Keratinocyte (primary cell): ENCODE measurements at regions not wholly inside any gene's neighbourhood (a gene's known extent, or its start where the extent isn't known, plus 50 kb on each side); places are given as distances from the start of the nearest gene placed in this dataset.

ENCODE experiments used
- DNase-seq: peaks from one replicate; pipeline ENCODE4 v3.0.0-alpha.2; 2011; ENCODE audit warnings: low read depth, missing footprints, low spot score
- FAIRE-seq: peaks from 2 replicates; lab custom pipeline; 2011; peaks lifted over from hg19 to GRCh38; lab: Jason Lieb, UNC
- H2AFZ ChIP-seq: 2 replicates; pipeline ENCODE4 v1.6.0; 2012; ENCODE audit warnings: low read length, control low read depth, inconsistent platforms; ENCODE audit not compliant: control insufficient read depth
- H3K27ac ChIP-seq: 2 replicates; pipeline ENCODE4 v1.5.1; 2011; ENCODE audit warnings: low read length; ENCODE audit not compliant: control insufficient read depth, insufficient read depth
- H3K27me3 ChIP-seq: 3 replicates; pipeline ENCODE4 v1.6.0; 2011; ENCODE audit warnings: low read length; ENCODE audit not compliant: control insufficient read depth, insufficient read depth; ENCODE audit errors: extremely low read depth
- H3K36me3 ChIP-seq, 2 experiments: 2 replicates in 1 of 2; 3 replicates in 1 of 2; pipeline ENCODE4 v1.5.1; 2011; ENCODE audit warnings: low read length in 2 of 2, mild to moderate bottlenecking in 1 of 2; ENCODE audit not compliant: control insufficient read depth in 2 of 2, insufficient read depth in 2 of 2; ENCODE audit errors: extremely low read depth in 1 of 2
- H3K4me1 ChIP-seq: 3 replicates; pipeline ENCODE4 v1.5.1; 2011; ENCODE audit warnings: low read length; ENCODE audit not compliant: control insufficient read depth, insufficient read depth; ENCODE audit errors: extremely low read depth
- H3K4me2 ChIP-seq: 3 replicates; pipeline ENCODE4 v1.6.0; 2011; ENCODE audit warnings: low read depth, low read length; ENCODE audit not compliant: control insufficient read depth, insufficient read depth; ENCODE audit errors: extremely low read depth
- H3K4me3 ChIP-seq, 3 experiments: fragments of 200-600 bp in 1 of 3; sonication (generic) in 1 of 3; 2 replicates in 2 of 3; 3 replicates in 1 of 3; pipeline ENCODE4 v1.5.1; 2011 to 2016; ENCODE audit warnings: low read length in 3 of 3, mild to moderate bottlenecking in 3 of 3, control low read depth in 2 of 3, inconsistent platforms in 1 of 3, low read depth in 1 of 3, mixed read lengths in 1 of 3, mixed run types in 1 of 3, moderate library complexity in 1 of 3; ENCODE audit not compliant: control insufficient read depth in 2 of 3, insufficient read depth in 2 of 3; ENCODE audit errors: extremely low read depth in 1 of 3
- H3K79me2 ChIP-seq: 2 replicates; pipeline ENCODE4 v1.6.0; 2012; ENCODE audit warnings: low read length; ENCODE audit not compliant: control insufficient read depth, insufficient read depth
- H3K9ac ChIP-seq: 3 replicates; pipeline ENCODE4 v1.6.0; 2011; ENCODE audit warnings: low read length; ENCODE audit not compliant: control insufficient read depth, insufficient read depth; ENCODE audit errors: extremely low read depth
- H3K9me1 ChIP-seq: 3 replicates; pipeline ENCODE4 v1.6.0; 2011; ENCODE audit warnings: low read length; ENCODE audit not compliant: control insufficient read depth, insufficient read depth; ENCODE audit errors: extremely low read depth
- H3K9me3 ChIP-seq: 2 replicates; pipeline ENCODE4 v1.5.1; 2012; ENCODE audit warnings: low read depth, low read length; ENCODE audit not compliant: control insufficient read depth
- H4K20me1 ChIP-seq: 3 replicates; pipeline ENCODE4 v1.6.0; 2011; ENCODE audit warnings: low read length; ENCODE audit not compliant: control insufficient read depth, insufficient read depth; ENCODE audit errors: extremely low read depth
- EZH2 ChIP-seq: IDR thresholded peaks from one replicate; pipeline ENCODE4 v1.6.1; 2012; ENCODE audit warnings: inconsistent platforms, mild to moderate bottlenecking, low read length, moderate library complexity
- dilution Hi-C: fragments of 300-500 bp; cut with MboI; formaldehyde crosslinking; loops from one replicate; pipeline ENCODE4 v1.7.0; 2020; ENCODE audit warnings: low sequenced_read_pairs; ENCODE audit not compliant: extremely low pct_ligation_motif_present
- TF ChIP-seq, protein P1 (sequence below), 3 experiments: IDR thresholded peaks in 1 of 3; conservative IDR thresholded peaks in 1 of 3; optimal IDR thresholded peaks in 1 of 3; 2 replicates in 2 of 3; 3 replicates in 1 of 3; pipeline versions ENCODE3 to v1.5.1; 2011; ENCODE audit warnings: low read length in 3 of 3, mild to moderate bottlenecking in 3 of 3, moderate library complexity in 2 of 3, control low read depth in 1 of 3, inconsistent platforms in 1 of 3; ENCODE audit not compliant: insufficient read depth in 2 of 3; ENCODE audit errors: extremely low read depth in 1 of 3

DNA sequence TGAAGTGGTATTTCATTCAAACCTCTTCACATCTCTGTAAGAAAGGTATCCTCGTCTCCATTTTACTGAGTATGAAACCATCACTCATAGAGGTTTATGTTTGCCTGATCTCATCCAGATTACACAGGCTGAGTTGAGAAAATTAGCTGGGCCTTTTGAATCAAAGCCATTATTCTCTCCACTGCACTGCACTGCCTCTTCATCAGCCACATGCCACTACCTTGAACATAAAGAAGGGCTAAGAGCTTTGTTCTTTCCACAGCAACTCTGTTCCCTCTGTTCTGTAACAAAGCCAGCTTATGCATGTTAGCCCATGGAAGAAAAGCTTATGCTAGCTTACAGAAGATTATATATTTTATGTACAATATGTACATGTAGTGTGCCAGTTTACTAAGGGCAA is 362.6 kb upstream of the DLGAP1 start:
- Histone ChIP-seq H3K9ac (no peak overlapping the region), H3K4me3 (no peak overlapping the region), H3K4me2 (no peak overlapping the region), H3K79me2 (no peaks in the 10 kb centered on the region), H3K9me1 (no peaks in the 10 kb centered on the region), H2AFZ (no peak overlapping the region), H3K27ac (no peak overlapping the region), H3K27me3 (no peaks in the 10 kb centered on the region), H3K36me3 (no peaks in the 10 kb centered on the region), H3K4me1 (no peaks in the 10 kb centered on the region), H3K9me3 (no peaks in the 10 kb centered on the region), H4K20me1 (no peaks in the 10 kb centered on the region)
- DNase-seq, result no peak
- no peak for TF ChIP-seq EZH2
- TF ChIP-seq, protein P1, sequence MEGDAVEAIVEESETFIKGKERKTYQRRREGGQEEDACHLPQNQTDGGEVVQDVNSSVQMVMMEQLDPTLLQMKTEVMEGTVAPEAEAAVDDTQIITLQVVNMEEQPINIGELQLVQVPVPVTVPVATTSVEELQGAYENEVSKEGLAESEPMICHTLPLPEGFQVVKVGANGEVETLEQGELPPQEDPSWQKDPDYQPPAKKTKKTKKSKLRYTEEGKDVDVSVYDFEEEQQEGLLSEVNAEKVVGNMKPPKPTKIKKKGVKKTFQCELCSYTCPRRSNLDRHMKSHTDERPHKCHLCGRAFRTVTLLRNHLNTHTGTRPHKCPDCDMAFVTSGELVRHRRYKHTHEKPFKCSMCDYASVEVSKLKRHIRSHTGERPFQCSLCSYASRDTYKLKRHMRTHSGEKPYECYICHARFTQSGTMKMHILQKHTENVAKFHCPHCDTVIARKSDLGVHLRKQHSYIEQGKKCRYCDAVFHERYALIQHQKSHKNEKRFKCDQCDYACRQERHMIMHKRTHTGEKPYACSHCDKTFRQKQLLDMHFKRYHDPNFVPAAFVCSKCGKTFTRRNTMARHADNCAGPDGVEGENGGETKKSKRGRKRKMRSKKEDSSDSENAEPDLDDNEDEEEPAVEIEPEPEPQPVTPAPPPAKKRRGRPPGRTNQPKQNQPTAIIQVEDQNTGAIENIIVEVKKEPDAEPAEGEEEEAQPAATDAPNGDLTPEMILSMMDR (optimal IDR thresholded peaks at IDR 0.05 in 1 of 3, IDR thresholded peaks at IDR 0.05 in 1 of 3, conservative IDR thresholded peaks at IDR 0.05 in 1 of 3; ENCODE audit: extremely low read depth in 1 of 3, insufficient read depth in 2 of 3, low read length in 3 of 3), result no peak
- dilution Hi-C loops, result no loop called here
- FAIRE-seq, result no peak

DNA sequence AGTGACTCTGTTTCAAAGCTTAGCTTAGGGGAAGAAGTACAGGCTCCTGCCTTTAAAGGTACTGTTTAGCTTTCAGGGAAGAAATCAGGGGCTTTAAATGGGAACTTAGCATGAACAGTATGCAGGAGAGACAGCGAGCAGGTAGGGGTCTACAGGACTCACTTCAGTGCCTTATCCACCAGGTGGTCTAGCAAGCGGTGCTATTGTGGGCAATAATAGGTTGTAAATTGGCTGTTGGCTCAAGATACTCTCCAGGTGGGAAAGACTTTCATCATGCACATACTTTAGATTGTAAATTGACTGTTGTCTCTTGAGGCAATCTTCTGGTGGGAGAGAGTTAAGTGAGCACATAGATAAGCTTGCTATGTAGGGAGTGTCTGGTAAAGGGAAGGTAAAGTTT is 358.6 kb upstream of the DLGAP1 start:
- Histone ChIP-seq H3K27me3 (no peaks in the 10 kb centered on the region), H3K27ac (no peak overlapping the region), H4K20me1 (no peaks in the 10 kb centered on the region), H3K9me3 (no peaks in the 10 kb centered on the region), H3K4me2 (no peak overlapping the region), H3K9me1 (no peaks in the 10 kb centered on the region), H3K4me3 (no peak overlapping the region), H3K9ac (no peak overlapping the region), H3K4me1 (no peaks in the 10 kb centered on the region), H3K79me2 (no peaks in the 10 kb centered on the region), H2AFZ (no peak overlapping the region), H3K36me3 (no peaks in the 10 kb centered on the region)
- DNase-seq (no peak), FAIRE-seq (no peak)
- no peak for TF ChIP-seq EZH2
- TF ChIP-seq, protein P1 (optimal IDR thresholded peaks at IDR 0.05 in 1 of 3, IDR thresholded peaks at IDR 0.05 in 1 of 3, conservative IDR thresholded peaks at IDR 0.05 in 1 of 3; ENCODE audit: extremely low read depth in 1 of 3, insufficient read depth in 2 of 3, low read length in 3 of 3), result no peak
- dilution Hi-C loops, result no loop called here
